LNCAP (cell line): ENCODE measurements at regions not wholly inside any gene's neighbourhood (a gene's known extent, or its start where the extent isn't known, plus 50 kb on each side); places are given as distances from the start of the nearest gene placed in this dataset.

Source experiments
- TF ChIP-seq, protein P1 (sequence below): fragments of 450-650 bp; IDR thresholded peaks from 2 replicates; pipeline ENCODE4 v1.5.1; 2017; ENCODE audit warnings: mild to moderate bottlenecking

DNA sequence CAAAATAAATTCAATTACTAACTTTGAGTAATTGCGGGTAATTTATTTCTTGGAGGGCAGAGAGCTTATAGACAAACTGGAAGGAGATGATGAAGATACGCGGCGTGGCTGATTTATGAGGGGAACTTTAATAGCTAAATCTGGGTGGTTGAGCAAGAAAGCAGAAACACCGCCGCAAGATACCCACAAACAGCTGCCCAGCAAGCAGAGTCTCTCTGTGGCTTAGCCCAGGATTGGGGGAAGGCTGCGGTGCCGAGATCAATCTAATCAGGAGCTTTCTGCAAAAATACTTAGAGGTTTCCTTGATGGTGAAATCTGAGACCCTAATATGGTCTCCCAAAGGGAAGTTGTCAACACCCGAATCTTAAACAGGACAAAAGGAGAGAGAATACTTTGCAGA, 94.9 kb upstream of the MGMT start:
- TF ChIP-seq, protein P1, sequence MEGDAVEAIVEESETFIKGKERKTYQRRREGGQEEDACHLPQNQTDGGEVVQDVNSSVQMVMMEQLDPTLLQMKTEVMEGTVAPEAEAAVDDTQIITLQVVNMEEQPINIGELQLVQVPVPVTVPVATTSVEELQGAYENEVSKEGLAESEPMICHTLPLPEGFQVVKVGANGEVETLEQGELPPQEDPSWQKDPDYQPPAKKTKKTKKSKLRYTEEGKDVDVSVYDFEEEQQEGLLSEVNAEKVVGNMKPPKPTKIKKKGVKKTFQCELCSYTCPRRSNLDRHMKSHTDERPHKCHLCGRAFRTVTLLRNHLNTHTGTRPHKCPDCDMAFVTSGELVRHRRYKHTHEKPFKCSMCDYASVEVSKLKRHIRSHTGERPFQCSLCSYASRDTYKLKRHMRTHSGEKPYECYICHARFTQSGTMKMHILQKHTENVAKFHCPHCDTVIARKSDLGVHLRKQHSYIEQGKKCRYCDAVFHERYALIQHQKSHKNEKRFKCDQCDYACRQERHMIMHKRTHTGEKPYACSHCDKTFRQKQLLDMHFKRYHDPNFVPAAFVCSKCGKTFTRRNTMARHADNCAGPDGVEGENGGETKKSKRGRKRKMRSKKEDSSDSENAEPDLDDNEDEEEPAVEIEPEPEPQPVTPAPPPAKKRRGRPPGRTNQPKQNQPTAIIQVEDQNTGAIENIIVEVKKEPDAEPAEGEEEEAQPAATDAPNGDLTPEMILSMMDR, result no peak

DNA sequence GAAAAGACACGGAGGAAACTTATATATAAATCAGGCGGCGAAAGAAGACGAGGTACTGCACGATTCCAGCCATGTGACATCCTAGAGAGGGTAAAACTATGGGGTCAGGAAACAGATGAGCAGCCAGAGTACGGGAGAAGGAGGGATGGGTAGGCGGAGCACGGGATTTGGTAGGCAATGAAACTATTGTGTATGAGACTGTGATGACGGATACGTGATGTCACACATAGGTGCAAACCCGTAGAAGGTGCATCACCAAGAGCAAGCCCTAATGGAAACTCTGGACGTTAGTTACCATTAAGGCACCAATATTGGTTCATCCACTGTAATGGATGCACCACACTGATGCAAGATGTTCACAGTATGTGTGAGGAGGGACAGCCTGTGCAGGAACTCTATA, 93.8 kb upstream of the MGMT start:
- TF ChIP-seq, protein P1, result no peak

DNA sequence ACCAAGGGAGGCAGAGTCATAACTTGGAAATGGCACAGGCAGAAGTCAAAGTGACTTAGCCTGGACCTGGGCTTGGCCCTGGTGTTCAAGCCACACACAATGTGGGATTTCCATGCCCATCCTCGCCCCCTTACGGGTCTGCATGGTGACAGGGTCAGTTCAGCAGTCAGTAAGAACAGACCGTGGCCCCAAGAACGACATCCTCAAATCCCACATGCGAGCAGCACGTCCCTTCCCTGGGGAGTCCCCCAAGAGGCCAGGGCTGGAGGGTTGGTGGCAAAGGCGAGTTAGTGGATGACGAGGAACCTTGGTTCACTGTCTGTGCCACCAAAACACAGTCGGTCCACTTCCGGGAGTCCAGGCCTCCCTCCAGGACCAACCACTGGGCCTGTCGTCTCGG, 93.3 kb upstream of the MGMT start:
- TF ChIP-seq, protein P1, result no peak

DNA sequence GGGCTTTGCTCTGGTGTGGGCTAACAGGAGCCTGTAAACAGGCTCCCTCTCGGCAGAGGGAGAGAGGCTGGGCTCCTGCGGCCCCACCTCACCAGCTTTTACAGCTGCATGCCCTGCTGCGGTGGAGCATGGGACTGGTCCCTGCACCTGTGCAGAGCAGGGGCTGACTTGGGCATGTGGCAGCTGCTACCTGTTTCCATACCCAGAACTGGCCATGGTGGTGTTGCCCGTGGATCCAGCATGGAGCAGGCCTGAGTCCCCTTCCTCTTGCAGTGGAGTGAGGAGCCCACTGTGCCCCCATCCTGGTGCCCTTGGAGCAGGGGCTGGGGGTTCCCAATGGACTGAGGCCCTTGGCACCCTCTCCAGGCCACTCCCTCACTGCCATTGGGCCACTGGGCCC, 91.9 kb upstream of the MGMT start:
- TF ChIP-seq, protein P1, result no peak

DNA sequence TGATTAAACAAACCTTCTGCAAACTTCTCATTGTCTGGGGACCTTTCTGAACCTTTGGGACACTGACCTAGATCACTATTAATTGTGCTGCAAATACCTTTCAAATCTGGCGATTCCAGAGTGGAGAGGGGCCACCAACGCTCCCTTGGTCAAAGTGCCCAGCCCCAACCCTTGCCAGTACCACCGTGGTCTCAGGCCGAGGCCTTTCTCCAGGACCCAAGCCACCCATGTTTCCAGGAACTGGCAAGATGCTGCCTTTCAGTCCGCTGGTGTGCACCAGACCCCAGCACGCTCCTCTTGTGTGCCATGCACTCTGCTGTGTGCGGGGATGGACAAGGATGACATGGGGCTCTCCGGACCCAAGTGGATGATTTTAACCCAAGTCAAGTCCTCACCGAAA, 91.1 kb upstream of the MGMT start:
- TF ChIP-seq, protein P1, result no peak

DNA sequence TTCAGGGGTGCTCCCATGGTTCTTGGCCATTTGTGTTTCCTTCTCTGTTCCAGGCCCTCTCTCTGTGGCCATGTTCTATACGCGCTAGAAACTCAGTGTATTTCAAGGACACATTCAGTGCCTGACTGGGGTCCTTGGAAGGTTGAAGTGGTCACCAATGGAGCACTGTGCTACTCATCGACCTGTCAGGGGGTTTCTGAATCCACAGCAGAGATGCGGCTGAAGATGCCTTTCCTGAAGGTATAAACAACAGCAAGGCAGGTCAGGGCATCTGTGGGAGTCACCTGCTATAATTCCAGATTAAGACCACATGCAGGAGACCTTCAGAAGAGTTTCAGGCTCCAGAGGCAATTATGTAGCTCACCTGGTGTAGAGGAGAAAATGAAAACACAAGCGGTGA, 86.8 kb upstream of the MGMT start:
- TF ChIP-seq, protein P1, result no peak

DNA sequence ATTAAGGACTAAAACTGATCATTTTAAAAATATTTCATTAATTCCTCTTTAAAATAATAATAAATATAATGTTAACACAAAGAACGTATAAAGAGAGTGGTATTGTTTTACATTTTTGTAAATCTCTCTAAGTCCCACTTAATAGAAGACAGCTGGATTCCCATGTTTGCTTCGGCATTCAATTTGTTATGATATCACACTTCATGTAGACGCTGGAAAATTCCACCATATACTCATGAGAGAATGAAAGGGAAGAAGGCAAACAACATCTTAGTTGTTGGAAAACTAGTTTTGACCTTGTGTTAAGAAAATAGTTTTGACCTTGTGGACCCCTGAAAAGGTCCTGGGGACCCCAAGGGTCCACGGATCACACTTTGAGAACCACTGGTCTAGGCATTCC, 85.3 kb upstream of the MGMT start:
- TF ChIP-seq, protein P1, result no peak

DNA sequence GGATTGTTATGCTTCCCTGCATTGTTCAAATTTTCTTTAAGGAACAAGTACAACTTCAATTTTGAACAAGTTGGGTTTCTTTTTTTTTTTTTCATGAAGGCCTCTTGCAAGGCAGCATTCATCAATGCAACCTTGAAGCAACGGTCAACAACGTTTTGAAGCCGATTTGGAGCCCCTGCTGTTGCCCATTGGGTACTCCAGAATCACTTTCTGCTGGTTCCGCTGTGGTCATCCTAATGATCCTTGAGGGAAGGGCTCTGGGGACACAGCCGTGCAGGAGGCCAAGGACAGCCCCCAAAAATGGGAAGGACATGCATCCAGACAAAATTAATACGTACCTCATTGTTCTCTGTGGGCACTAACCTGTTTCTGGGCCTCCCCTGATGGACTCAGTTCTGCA, 84.6 kb upstream of the MGMT start:
- TF ChIP-seq, protein P1, result no peak
